Stimulated activated CD4-positive, alpha-beta T cell treated with anti-CD3 and anti-CD28 coated beads, Interleukin-2, amount 100 ng/mL, for 24 hours (primary cell): ENCODE measurements at regions not wholly inside any gene's neighbourhood (a gene's known extent, or its start where the extent isn't known, plus 50 kb on each side); places are given as distances from the start of the nearest gene placed in this dataset.
A peak's percentile ranks its signal among the peaks of the same experiment; 100 is the strongest.
"Not testable (repeated sequence)": the region's sequence is repeated elsewhere in the genome, so short reads cannot be mapped to it uniquely, and the experiment has no call there.

ENCODE experiments used
- DNase-seq, 2 donors: peaks; one replicate each; pipeline ENCODE4 v3.0.0-alpha.2; 2020

DNA sequence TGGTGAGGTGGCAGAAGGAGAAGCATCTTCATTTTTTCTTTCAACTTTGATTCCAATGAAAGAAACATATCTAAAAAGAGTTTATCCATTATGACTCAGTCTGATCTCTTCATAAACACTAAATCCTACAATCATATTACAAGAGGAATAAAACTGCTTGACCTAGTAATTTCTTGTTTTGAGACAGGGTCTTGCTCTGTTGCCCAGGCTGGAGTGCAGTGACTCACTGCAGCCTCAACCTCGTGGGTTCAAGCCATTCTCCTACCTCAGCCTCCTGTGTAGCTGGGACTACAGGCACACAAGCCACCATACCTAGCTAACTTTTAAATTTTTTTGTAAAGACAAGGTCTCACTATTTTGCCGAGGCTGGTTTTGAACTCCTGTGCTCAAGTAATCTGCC, 147.2 kb downstream of the NDUFA12 start:
- no peak for DNase-seq

DNA sequence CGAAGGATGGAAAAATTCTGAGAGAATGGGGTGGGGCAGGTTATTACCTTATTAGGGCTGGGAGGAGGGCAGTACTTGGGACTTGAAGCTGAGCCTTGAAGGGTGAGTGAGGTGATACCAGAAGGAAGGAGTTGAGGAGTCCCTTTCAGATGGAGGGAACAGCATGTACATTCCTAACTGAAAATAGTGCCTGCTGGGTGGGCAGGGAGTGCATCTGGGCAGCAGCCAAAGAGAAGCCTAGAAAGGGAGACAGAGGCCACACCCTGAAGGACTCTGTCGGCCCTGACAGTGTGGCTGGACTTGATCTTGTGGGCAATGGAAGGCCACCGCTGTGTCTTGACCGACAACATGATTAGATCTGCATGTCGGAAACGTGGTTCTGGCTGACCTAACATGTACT, 147.6 kb downstream of the NDUFA12 start:
- DNase-seq: no peak

DNA sequence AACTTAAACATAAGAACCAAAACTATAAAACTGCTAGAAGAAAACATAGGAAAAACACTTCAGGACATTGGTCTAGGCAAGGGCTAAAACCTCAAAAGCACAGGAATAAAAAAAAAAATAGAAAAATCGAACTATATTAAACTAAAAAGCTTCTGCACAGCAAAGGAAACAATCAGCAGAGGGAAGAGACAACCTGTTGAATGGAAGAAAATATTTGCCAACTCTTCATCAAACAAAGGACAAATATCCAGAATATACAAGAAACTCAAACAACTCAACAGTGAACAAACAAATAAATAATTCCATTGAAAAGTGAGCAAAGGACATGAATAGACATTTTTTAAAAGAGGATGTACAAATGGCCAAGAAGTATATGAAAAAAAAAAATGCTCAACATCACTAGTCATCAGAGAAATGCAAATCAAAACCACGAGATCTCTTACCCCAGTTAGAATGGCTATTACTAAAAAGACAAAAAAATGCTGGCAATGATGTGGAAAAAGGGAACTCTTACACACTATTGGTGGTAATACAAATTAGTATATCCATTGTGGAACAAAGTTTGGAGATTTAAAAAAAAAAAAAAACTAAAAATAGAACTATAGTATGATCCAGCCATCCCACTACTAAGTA, 152.0 kb downstream of the NDUFA12 start:
- DNase-seq: no peak

DNA sequence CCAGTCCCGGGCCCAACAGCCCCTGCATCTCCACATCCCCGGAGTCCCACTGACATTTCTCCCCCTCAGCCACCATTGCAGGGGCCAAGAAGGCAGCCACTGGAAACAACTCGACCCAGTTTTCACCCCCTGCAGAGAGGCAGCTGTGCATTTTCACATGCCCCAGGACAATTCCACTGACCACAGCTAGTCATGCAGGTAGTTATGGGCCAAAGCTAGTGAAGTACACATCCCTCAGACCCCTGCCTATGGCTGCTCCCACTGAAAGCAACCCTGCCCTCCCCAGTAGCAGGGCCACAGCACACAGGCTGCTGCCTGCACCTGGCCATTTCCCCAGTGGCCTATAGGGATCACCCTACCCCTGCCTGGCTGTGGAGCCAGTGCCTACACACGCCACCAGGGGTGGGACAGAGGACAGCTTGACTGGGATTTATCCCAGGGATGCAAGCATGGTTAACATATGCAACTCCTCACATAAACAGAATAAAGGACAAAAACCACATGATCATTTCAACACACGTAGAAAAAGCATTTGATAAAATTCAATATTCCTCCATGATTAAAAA, 154.0 kb downstream of the NDUFA12 start:
- DNase-seq: no peak

DNA sequence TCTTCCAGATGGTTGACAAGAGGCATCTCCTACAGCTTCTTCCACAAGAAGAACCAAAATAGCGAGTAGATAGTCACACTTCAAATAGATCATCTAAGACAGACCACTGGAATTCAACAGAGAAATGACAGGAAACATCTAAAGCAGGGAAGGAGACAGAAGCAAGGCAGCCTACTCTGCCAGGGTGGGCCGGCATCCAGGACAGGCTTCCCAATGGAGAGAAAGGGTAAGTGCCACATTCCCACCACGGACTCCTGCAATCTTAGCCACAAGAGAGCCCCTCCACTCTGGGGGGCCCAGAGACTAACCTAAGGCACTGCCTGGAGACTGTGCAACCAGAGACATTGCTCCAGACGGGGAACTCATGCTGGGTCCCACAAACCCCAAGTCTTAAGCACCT, 154.5 kb downstream of the NDUFA12 start:
- DNase-seq: no peak

DNA sequence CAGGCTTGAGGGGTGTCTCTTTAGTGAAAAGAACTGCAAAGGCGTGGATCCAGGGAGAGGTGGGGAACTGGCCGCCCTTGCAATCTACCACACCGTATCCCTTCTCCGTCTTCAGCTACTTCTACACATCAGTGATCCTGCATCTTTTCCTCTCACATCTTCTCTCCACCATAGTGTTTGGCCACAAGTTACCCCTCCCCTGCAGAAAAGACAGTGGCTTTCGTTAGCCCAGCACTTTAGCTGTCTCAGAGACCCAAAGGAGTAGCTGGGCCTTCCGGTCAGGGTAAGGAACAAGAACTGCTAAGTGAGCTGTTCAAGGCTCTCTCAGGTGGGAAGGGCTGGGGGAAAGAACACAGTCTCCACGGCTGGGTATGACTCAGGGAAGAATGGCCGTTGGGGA, 158.4 kb downstream of the NDUFA12 start:
- no peak for DNase-seq

DNA sequence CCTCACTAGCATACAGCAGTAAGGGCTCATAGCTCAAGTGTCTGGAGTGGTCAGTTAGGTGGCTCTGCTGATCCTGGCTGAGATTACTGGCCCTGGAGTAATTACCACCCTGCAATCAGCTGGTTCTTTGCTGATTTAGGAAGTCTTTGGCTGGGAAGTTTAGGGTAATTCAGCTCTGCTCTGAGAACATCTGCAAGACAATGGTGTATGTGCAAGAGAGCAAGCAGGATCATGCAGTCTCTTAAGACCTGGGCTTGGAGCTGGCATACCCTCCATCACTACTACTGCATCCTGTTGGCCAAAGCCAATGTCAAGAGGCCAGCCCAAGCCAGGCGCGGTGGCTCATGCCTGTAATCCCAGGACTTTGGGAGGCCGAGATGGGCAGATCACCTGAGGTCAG, 159.0 kb downstream of the NDUFA12 start:
- no peak for DNase-seq

DNA sequence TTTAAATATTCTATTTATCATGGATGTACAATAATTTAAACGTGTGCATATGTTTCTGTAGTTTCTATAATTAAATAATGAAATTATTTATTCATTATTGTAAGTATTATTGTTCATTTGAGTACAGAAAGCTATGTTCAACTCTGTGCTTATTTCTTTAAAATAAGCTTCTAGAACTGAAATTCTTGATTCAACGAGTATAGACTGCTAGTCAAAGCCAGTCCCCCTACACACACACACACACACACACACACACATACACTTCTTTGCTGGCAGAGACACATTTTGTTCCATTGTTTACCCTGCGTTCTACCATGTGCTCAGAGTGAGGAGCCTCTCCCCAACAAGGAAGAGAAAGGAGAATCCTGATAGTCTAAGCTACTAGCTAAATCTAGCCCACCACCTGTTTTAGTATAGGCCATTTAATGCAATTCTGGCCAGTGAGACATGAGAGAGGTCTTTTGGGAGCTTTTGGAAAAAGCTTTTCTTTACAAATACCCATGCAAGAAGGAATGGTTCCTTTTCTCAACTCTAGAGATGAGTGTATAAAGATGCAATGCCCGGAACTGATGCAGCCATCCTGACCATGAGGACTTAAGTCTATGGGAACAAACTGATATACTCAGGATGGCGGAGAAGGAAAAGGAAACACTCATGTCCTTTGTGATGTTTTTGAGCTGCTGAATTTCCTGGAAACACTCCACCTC, 161.4 kb downstream of the NDUFA12 start:
- DNase-seq: no peak

DNA sequence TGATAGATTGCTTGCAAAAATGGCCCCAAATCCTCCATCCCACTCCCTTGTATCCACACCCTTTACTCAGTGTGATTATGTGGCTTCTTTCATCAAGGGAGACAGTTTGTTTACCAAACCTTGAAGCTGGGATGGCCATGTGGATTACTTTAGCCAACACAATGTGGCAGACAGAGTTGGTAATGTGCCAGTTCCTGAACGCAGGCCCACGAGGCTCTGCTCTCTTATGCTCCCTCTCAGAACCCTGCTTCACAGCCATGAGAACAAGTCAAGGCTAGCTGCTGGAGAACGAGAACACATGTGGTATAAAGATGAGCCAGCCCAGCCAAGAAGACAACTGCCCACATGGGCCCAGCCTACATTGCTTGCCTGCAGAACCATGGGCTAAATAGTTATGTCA, 162.3 kb downstream of the NDUFA12 start:
- no peak for DNase-seq

DNA sequence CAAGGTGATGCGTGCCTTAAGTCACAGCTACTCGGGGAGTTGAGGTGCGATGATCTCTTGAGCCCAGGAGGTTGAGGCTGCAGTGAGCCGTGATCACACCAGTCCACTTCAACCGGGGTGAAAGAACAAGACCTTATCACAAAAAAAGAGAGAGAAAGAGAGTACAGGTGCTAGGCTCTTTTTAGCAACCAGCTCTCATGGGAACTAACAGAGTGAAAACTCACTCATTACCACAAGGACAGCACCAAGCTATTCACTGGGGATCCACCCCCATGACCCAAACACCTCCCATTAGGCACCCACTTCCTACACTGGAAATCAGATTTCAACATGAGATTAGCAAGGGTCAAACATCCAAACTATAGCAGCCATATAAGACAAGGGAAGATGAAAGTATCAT, 164.2 kb downstream of the NDUFA12 start:
- DNase-seq: no peak

DNA sequence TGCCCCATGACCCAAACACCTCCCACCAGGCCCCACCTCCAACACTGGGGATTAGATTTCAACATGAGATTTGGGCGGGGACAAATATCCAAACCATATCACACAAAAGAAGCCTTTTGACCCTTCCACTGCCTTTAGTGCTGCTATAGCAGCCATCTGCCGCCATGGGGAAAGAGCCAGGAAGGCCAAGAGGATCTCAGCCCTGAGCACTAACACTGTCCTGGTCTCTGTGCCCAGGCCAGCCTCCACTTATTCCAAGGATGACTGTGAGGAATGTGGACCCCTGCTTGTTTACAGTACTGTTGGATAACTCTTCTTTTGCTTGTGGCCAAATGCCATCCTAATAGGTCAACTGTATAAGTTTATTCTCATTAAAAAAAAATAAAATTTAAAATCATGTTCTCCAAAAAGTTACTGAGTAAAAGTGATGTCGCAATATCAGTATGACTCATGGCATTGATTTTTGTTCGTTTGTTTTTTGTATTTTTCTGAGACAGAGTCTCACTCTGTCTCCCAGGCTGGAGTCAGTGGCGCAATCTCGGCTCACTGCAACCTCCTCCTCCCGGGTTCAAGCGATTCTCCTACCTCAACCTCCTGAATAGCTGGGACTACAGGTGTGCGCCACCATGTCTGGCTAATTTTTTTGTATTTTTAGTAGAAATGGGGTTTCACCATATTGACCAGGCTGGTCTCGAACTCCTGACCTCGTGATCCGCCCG, 166.4 kb downstream of the NDUFA12 start:
- DNase-seq: not testable (repeated sequence)

DNA sequence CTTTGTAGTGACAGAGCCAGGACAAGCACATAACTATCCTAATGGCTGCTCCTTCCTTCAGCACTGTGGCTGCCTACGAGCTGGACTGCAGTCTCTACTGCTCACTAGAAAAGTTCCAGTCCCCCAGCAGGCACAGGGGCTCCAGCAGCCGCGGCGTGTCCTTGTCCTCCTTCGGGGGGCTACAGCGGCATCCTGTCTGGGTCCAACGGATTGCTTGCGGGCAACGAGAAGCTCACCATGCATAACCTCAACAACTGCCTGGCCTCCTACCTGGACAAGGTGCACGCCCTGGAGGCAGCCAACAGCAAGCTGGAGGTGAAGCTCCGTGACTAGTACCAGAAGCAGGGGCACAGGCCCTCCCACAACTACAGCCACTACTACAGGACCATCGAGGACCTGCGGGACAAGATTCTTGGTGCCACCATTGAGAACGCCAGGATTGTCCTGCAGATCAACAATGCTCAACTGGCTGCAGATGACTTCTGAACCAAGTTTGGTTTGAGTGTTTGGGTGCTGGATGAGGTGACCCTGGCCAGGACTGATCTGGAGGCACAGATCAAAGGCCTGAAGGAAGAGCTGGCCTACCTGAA, 169.4 kb downstream of the NDUFA12 start:
- no peak for DNase-seq

DNA sequence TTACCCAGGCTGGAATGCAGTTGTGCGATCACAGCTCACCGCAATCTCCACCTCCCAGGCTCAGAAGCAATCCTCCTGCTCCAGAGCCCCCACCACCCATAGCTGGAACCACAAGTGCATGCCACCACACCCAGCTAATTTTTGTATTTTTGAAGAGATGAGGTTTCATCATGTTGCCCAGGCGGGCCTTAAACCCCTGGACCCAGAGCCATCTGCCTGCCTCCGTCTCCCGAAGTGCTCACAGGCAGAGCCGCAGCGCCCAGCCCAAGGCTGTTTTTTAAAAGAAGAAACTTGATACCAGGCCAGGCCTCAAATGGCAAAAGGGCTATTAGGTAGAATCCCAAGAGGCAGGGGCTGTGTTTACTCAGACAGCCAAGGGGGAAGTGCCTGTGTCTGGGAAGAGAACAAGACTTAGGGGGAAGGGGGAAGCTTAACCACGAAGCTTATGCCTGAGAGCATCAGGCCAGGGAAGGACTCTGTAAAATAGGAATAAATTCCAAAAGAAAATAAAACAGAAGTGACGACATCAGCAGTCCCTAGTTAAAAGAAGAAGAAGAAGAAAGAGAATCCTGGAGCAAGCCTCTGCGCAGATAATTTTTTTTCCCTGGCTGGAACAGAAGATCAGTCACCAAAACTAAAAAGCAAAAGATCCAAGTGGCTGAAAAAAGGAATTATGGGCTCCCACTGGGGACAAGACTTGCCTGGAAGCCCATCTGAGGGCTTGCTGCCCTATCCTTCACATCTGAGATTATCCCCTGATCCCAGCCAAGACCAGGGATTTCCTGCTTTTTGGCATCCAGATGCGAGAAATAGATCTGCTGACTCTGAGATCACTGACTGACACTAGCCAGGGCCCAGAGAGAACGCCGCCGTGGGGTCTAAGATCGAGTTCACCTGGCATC, 170.5 kb downstream of the NDUFA12 start:
- no peak for DNase-seq

DNA sequence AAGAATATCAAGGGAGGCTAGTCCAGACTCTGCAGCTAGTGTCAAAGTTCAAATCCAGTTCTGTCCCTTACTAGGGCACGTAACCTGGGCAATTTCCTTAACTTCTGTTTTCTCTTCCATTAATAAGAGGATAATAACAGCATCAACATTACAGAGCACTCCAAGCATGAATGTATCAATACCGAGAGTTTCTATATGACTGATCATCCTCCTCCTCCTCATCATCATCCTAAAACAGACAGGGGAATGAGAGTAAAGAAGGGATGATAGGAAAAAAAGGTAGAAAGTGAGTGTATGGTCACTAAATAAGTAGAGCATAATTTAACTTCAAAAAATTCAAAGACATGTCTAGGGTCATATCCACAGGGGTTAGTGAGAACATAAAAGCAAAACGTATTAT, 171.4 kb downstream of the NDUFA12 start:
- no peak for DNase-seq

DNA sequence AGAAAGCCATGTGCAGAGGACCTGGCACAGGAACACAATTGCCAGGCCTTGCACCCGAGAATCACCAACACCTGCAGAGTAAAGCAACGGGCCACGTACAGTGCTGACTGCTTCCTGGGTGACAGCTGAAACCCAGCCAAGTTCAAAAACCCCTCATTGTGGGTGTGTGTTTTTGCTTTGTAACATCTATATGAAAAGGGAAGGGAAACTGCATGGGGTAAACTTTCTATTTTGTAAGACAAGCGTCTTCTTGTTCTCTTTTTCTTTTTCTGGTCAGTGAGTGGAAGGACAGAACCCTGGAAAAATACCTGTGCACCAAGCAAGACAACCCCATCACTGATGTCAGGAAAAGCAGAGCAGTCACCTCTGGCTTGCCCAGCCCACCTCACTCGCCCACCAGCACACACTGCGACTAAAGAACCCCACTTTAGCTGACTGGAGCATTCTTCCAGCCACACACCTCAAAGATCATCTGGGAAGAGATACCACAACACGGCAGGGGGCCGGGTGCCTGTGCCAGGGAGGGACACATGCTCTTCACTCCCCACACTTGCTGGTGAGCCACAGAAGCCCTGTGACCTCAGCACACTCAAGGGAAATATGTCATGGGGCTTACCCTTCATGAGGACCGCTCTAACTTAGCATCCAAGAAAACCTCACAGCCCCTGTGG, 172.3 kb downstream of the NDUFA12 start:
- DNase-seq: peak in 1 of 2 donors; percentile 7

DNA sequence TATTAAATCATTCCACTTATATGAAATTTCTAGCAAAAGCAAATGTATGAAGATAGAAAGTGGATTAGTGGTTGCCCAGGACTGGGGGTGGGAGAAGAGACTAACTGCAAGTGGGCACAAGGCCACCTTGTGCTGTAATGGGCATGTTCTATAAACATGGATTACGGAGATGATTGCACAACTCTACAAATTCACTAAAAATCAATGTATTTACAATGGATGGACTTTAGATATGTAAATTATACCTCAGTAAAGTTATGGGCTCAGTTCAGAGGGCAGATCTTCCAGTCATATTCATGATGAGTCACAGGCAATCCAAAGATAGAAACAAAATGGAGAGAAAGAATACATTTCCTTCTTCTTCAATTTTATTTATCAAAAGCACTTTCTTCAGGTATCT, 173.9 kb downstream of the NDUFA12 start:
- no peak for DNase-seq

DNA sequence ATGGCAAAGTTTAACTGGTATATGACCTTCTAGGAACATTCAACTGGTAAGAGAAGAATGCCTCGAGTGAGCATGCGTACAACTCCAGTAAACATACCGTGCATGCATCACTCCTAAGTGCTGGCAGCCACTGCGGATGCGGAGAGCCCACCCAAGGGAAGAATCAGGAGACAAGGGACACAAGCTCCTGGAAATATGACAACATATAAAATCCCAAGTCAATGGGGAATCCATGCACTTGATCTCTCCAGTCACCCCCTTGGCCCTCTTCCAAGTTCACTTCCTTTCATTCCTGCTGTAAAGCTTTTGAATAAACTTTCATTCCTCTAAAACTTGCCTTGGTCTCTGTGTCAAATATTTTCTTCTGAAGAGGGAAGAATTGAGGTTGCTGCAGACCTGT, 168.7 kb upstream of the TMCC3 start:
- no peak for DNase-seq

DNA sequence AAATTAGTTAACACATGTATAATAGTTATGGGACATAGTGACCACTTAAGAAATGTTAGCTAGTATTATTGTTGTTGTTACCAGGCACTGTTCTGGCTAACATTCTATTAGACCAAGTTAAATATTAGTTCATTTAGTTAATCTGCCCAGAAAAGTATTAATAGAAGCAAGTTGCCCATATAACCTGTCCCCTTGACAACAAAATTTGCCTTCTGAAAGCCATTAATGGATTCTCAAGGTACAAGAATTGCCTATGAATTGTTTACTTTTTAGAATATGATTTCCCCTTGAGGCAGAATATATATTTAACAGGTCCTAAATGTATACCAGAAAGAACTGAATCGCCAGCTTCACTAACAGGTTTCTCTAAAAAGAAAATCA, 167.3 kb upstream of the TMCC3 start:
- DNase-seq: no peak

DNA sequence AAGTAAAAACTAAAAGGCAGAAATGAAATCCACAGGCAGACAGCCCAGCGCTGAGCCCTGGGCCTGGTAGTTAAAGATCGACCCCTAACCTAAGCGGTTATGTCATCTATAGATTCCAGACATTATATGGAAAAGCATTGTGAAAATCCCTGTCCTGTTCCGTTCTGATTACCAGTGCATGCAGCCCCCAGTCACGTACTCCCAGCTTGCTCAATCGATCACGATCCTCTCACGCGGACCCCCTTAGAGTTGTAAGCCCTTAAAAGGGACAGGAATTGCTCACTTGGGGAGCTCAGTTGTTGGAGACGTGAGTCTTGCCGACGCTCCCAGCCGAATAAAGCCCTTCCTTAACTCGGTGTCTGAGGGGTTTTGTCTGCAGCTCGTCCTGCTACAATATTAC, 166.8 kb upstream of the TMCC3 start:
- DNase-seq: not testable (repeated sequence)

DNA sequence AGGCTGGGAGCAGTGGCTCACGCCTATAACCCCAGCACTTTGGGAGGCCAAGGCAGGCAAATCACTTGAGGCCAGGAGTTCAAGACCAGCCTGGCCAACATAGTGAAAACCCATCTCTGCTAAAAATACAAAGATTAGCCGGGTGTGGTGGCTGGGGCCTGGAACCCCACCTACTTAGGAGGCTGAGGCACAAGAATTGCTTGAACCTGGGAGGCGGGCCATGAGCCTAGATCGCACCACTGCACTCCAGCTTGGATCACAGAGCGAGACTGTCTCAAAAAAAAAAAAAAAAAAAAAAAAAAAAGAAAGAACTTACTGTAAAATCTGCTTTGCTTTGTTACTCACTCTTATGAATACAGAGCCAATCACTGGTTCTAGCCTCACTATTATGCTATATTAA, 166.4 kb upstream of the TMCC3 start:
- not testable (repeated sequence) for DNase-seq

DNA sequence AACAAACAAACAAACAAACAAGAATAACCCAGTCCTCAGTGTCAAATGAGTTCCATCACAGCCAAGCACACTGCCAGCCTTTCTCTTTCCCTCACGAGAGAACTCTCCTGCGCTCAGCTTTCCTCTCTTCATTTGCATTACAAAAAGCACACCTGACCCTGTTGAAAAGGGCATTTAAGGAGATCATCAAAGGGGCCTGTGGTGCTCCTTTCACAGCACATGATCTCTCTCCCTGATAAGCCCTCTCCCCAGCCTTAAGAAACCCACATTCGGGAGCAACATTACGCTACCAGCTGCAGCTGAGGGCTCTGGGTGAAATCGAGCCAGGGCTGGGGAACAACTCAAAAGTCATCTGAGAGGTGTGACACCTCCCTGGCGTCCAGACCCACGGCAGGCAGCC, 165.6 kb upstream of the TMCC3 start:
- DNase-seq: no peak

DNA sequence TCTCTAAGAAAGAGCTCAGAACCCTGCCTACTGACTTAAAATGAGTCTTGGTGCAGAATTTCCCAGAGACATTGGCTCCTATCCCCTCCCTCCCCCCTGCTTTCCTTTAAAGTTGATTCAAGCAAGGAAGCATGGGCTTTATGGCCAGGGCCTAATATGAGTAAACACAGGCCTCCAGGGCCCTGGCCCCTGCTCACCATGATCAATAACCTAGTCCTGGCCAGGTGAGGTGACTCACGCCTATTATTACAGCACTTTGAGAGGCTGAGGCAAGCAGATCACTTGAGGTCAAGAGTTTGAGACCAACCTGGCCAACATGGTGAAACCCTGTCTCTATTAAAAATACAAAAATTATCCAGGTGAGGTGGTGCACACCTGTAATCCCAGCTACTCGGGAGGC, 165.1 kb upstream of the TMCC3 start:
- no peak for DNase-seq
